ENCODE measurements at regions not wholly inside any gene's neighbourhood (a gene's known extent, or its start where the extent isn't known, plus 50 kb on each side); places are given as distances from the start of the nearest gene placed in this dataset.

- no peak for DNase-seq (ENCODE audit: low read depth in 1 of 2, low spot score in 2 of 2)
- CTCF ChIA-PET (ENCODE audit: partially characterized antibody) = interaction anchor here (2.0 kb wide), 1 partner anchor 98 kb away, joined by 4 read pairs; no protein-coding TSS in a partner anchor
- Histone ChIP-seq H3K9me3 (ENCODE audit: insufficient read depth in 2 of 2, low read depth in 1 of 2, low read length in 1 of 2) (no peaks in the 10 kb centered on the region), H3K4me2 (ENCODE audit: insufficient read depth in 1 of 2, low read depth in 2 of 2, low read length in 2 of 2) (no peak overlapping the region), H3K23me2 (ENCODE audit: low read depth, low read length) (no peaks in the 10 kb centered on the region), H3K27ac (ENCODE audit: low read depth, low read length) (no peak overlapping the region), H3K4me3 (ENCODE audit: extremely low read depth in 1 of 4, insufficient read depth in 2 of 4, low read depth in 3 of 4, low read length in 4 of 4) (no peak overlapping the region), H4K8ac (ENCODE audit: extremely low read depth, insufficient read depth, low read length) (no peak overlapping the region), H3K79me1 (ENCODE audit: low read depth, low read length) (no peaks in the 10 kb centered on the region), H3K4me1 (replicated peaks in 1 of 4; ENCODE audit: control insufficient read depth in 3 of 4, insufficient read depth in 4 of 4, low read length in 3 of 4) (peaks cover 0 to 3% (median 1%) of the 10 kb centered on the region in 4 experiments; a peak in 1 of 7 replicates), H3K18ac (ENCODE audit: extremely low read depth, low read length) (no peak overlapping the region), H3K23ac (ENCODE audit: insufficient read length) (no peak overlapping the region), H2BK5ac (ENCODE audit: low read depth, low read length) (no peak overlapping the region), H2BK15ac (ENCODE audit: low read length) (no peak overlapping the region), H4K91ac (replicated peaks; ENCODE audit: insufficient read length, low read length) (no peak overlapping the region), H3K27me3 (replicated peaks in 1 of 4; ENCODE audit: control insufficient read depth in 3 of 4, extremely low read depth in 1 of 4, insufficient read depth in 3 of 4, low read length in 3 of 4) (no peaks in the 10 kb centered on the region), H2AFZ (ENCODE audit: low read length) (no peak overlapping the region), H3K14ac (ENCODE audit: insufficient read length) (no peak overlapping the region), H3K36me3 (ENCODE audit: control insufficient read depth in 2 of 4, insufficient read depth in 4 of 4, low read length in 3 of 4) (no peaks in the 10 kb centered on the region), H2BK120ac (replicated peaks; ENCODE audit: low read depth, low read length) (no peak overlapping the region), H3K79me2 (ENCODE audit: control insufficient read depth in 1 of 2, insufficient read depth in 2 of 2, low read length in 2 of 2) (no peaks in the 10 kb centered on the region), H2BK20ac (ENCODE audit: low read length) (no peak overlapping the region), H2AK5ac (ENCODE audit: low read depth, low read length) (no peak overlapping the region), H4K5ac (ENCODE audit: insufficient read length, low read depth, low read length) (no peak overlapping the region), H3K9ac (replicated peaks in 1 of 4; ENCODE audit: extremely low read depth in 1 of 4, low read depth in 3 of 4, low read length in 3 of 4) (no peak overlapping the region), H2BK12ac (ENCODE audit: low read depth, low read length) (no peak overlapping the region), H4K20me1 (replicated peaks in 1 of 2; ENCODE audit: control insufficient read depth in 1 of 2, insufficient read depth in 2 of 2, low read length in 2 of 2) (no peaks in the 10 kb centered on the region), H3K4ac (replicated peaks; ENCODE audit: insufficient read length, low read depth, low read length) (no peak overlapping the region), H3K56ac (replicated peaks; ENCODE audit: insufficient read length, low read depth, low read length) (no peak overlapping the region)
- TF ChIP-seq NRF1 (IDR thresholded peaks at IDR 0.05; ENCODE audit: low read depth, low read length) (no peak), MAFK (IDR thresholded peaks at IDR 0.05; ENCODE audit: low read depth, low read length) (no peak)
- FAIRE-seq = no peak
- 90% methylated on average over 14 of the region's 14 CpGs; no CpG with 5 or more reads in 1 of the 2 experiments for WGBS, 2 experiments (ENCODE audit: extremely low coverage in 1 of 2, insufficient coverage in 1 of 2, insufficient read length in 1 of 2, insufficient replicate concordance in 2 of 2, low coverage in 1 of 2, low lambda C conversion rate in 2 of 2, missing lambda C conversion rate in 1 of 2)
- POLR2A ChIA-PET (ENCODE audit: partially characterized antibody) = no interaction called here
These were observed 567.4 kb upstream of the ZFHX3 start for GRCh38 chr16:73615071-73615940.

Data from H1 (cell line).